Retinal pigment epithelial cell (primary cell): ENCODE measurements at regions not wholly inside any gene's neighbourhood (a gene's known extent, or its start where the extent isn't known, plus 50 kb on each side); places are given as distances from the start of the nearest gene placed in this dataset.
"Not testable (repeated sequence)": the region's sequence is repeated elsewhere in the genome, so short reads cannot be mapped to it uniquely, and the experiment has no call there.

Source experiments
- DNase-seq: peaks from one replicate; pipeline ENCODE4 v3.0.0-alpha.2; 2010; ENCODE audit warnings: low read depth
- H3K4me3 ChIP-seq: 2 replicates; pipeline ENCODE4 v1.5.1; 2011; ENCODE audit warnings: mild to moderate bottlenecking, low read length, control low read depth, moderate library complexity
- TF ChIP-seq, protein P1 (sequence below): conservative IDR thresholded peaks from 2 replicates; pipeline ENCODE4 v1.5.1; 2011; ENCODE audit warnings: low read depth, low read length, control low read depth, inconsistent platforms

DNA sequence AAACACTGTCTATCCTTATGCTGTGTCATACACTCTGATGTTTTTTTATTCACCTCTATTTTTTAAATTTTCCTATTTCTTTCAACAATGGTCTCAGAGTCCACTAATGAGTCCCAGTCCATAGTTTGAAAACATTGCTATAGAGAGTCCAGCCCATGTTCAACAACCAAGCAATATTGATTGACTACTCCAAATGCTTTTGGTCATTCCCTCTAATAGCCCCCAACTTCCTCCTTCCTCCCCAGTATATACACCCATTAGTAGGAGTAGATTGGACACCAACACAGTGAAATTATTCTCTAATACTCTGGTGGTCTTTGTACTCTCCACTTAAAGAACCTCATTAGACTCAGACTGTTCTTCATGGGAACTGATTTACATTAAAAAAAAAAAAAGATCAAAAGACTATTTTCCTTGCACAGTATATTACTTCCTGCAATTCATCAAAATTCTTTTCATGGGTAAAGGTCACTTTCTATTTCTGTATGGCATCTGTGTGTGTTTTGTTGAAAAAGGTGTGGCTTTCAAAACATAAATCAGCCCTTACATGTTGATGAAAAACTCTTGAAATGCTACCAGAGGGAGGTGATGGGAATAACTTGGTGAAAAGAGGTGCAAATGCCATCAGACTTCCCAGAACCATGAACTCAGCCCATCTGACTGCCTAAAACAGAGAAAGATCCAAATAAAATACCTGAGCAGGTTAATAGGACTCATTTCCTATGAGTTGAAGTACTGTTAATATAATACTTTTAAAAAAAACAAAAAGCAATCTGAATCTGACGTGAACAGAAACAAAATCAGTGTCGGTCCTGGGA, 250.3 kb upstream of the KLF3 start:
- no peak for DNase-seq
- TF ChIP-seq, protein P1, sequence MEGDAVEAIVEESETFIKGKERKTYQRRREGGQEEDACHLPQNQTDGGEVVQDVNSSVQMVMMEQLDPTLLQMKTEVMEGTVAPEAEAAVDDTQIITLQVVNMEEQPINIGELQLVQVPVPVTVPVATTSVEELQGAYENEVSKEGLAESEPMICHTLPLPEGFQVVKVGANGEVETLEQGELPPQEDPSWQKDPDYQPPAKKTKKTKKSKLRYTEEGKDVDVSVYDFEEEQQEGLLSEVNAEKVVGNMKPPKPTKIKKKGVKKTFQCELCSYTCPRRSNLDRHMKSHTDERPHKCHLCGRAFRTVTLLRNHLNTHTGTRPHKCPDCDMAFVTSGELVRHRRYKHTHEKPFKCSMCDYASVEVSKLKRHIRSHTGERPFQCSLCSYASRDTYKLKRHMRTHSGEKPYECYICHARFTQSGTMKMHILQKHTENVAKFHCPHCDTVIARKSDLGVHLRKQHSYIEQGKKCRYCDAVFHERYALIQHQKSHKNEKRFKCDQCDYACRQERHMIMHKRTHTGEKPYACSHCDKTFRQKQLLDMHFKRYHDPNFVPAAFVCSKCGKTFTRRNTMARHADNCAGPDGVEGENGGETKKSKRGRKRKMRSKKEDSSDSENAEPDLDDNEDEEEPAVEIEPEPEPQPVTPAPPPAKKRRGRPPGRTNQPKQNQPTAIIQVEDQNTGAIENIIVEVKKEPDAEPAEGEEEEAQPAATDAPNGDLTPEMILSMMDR, result no peak

GRCh38 chr4:38414410-38414809, 249.6 kb upstream of the KLF3 start:
- no peak overlapping the region for H3K4me3 ChIP-seq
- no peak for DNase-seq
- TF ChIP-seq, protein P1, result no peak

More for the DNA sequence above, 250.3 kb upstream of the KLF3 start:
- no peak overlapping the region for H3K4me3 ChIP-seq

DNA sequence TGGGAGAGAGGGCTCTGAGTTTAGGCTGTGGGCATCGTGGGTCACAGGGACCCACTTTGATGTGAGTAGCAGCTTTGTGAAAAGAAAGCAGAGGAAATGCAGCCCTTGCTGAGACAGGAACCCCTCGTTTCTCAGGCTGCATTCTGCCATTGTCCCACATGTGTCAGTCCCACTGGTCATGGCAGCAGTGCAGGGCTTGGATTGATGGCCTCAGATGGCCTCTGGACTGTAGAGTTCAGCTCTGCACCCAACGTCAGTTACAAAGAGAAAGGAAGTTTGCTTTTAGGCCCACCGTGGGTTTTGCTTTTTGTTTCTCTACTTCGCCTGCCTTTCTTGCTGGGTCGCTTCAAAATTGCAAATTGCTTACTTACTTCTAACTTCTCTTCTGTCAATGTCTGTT, 248.3 kb upstream of the KLF3 start:
- no peak for DNase-seq
- H3K4me3 ChIP-seq, result no peak overlapping the region
- TF ChIP-seq, protein P1, result no peak

DNA sequence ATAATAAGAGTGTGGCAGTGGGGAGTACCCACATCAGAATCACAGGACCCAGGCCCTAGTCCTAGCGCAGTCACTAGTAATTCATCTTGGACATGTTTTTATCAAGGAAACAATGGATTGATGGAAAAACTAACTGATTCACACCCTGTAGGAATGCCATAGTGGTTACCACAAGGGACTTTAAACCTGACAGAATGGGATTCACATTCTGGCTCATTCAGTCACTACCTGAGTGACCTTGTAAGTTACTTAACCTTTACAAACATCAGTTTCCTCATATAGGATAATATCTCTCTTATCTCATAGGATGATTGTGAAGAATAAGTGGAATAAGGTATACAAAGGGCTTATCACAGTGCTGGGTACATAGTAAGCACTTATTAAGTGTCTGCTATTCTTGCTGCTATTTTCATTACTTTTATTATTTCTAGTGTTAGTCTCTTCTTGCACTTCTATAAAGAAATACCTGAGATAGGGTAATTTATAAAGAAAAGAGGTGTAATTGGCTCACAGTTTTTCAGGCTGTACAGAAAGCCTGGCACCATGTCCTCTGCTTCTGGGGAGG, 247.5 kb upstream of the KLF3 start:
- DNase-seq, result no peak
- TF ChIP-seq, protein P1, result no peak
- H3K4me3 ChIP-seq, result no peak overlapping the region

DNA sequence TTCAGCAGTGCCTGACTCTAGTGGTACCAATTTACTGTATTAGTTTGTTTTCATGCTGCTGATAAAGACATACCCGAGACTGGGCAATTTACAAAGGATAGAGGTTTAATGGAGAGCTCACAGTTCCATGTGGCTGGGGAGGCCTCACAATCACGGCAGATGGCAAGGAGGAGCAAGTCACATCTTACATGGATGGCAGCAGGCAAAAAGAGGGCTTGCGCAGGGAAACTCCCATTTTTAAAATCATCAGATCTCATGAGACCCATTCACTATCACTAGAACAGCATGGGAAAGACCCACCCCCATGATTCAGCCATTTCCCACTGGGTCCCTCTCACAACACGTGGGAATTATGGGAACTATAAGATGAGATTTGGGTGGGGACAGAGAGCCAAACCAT, 243.7 kb upstream of the KLF3 start:
- not testable (repeated sequence) for DNase-seq

DNA sequence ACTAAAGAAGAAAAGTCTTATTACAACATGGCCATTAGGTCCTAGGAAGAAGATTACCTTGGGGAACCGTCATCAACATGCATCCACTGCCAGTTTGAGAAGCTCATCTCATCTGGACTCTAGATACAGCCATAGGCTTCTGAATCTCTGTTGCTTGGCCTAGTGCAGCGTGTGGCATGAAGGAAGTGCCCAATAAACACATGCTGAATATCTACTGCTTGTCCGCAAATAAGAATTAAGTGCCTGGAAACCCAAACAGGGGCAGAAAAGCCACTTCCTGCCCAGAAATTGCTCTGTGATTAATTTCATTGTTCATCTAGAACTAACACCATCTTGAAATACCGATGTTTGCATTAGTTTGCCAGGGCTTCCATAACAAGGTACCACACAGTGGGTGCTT, 241.1 kb upstream of the KLF3 start:
- no peak overlapping the region for H3K4me3 ChIP-seq
- DNase-seq, result no peak
- TF ChIP-seq, protein P1, result no peak

More for the DNA sequence above, 243.7 kb upstream of the KLF3 start:
- not testable (repeated sequence) for H3K4me3 ChIP-seq

DNA sequence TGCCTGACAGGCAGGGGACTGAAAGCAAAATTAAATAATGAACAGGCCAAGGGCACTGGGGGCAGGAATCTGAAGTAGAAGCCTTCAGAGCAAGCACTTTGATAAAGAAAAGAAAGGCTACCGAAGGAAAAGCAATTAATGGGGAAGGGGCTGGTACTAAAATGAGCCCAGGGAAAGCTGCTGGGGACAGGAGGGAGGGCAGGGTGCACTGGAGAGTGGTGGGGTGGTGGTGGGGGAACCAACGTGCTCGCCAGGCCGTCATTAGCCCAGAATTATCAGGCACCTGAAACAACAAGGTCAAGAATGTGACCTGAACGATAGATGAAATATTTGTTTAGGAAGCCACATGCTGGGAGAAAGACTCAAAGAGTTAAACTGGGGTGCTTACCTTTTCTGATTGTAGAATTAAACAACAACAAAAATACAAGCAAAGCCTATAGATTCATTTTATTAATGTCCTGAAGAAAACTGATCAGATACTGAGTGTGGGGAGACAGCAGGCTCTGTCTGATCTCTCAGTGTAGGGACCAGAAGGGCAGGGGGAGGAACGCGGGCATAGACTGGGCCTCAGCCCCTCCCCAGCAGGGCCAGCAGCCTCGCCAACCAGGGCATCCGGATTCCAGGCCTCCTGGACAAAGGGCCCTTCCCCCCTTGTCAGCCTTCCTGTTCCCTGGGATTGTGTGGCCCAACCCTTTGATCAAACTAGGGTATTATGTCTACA, 239.7 kb upstream of the KLF3 start:
- TF ChIP-seq, protein P1, result no peak
- no peak overlapping the region for H3K4me3 ChIP-seq
- no peak for DNase-seq
